ENCODE measurements at regions not wholly inside any gene's neighbourhood (a gene's known extent, or its start where the extent isn't known, plus 50 kb on each side); places are given as distances from the start of the nearest gene placed in this dataset.
"Not testable (repeated sequence)": the region's sequence is repeated elsewhere in the genome, so short reads cannot be mapped to it uniquely, and the experiment has no call there.

- DNase-seq = no peak
Measured at GRCh38 chr2:59756150-59756549, 797.3 kb downstream of the BCL11A start.

- no peak for DNase-seq
Measured at GRCh38 chr2:59754011-59754735, 799.3 kb downstream of the BCL11A start.

GRCh38 chr2:59752512-59752911, 800.9 kb downstream of the BCL11A start:
- no peak for DNase-seq

GRCh38 chr2:59752071-59752470, 801.4 kb downstream of the BCL11A start:
- DNase-seq = no peak

GRCh38 chr2:59751214-59751613, 802.2 kb downstream of the BCL11A start:
- DNase-seq = not testable (repeated sequence)

- no peak for DNase-seq
Measured at GRCh38 chr2:59746291-59746690, 807.2 kb downstream of the BCL11A start.

- no peak for DNase-seq
Measured at GRCh38 chr2:59745085-59745484, 808.4 kb downstream of the BCL11A start.

- DNase-seq = no peak
Measured at GRCh38 chr2:59744436-59744835, 809.0 kb downstream of the BCL11A start.

GRCh38 chr2:59741840-59742239, 811.6 kb downstream of the BCL11A start:
- no peak for DNase-seq

GRCh38 chr2:59739166-59739565, 814.3 kb downstream of the BCL11A start:
- DNase-seq = no peak

- no peak for DNase-seq
Measured at GRCh38 chr2:59737299-59737698, 816.2 kb downstream of the BCL11A start.

GRCh38 chr2:59734743-59735142, 818.7 kb downstream of the BCL11A start:
- DNase-seq = no peak

GRCh38 chr2:59733970-59734369, 819.5 kb downstream of the BCL11A start:
- no peak for DNase-seq

GRCh38 chr2:59733567-59733930, 819.9 kb downstream of the BCL11A start:
- no peak for DNase-seq

- DNase-seq = no peak
Measured at GRCh38 chr2:59732871-59733566, 820.4 kb downstream of the BCL11A start.

GRCh38 chr2:59727121-59727590, 826.3 kb downstream of the BCL11A start:
- no peak for DNase-seq

- DNase-seq = no peak
Measured at GRCh38 chr2:59726228-59727120, 827.0 kb downstream of the BCL11A start.

- DNase-seq = no peak
Measured at GRCh38 chr2:59724746-59725145, 828.7 kb downstream of the BCL11A start.

GRCh38 chr2:59720296-59720866, 833.1 kb downstream of the BCL11A start:
- DNase-seq = no peak

- no peak for DNase-seq
Measured at GRCh38 chr2:59713577-59713976, 839.9 kb downstream of the BCL11A start.

GRCh38 chr2:59711121-59711520, 842.3 kb downstream of the BCL11A start:
- DNase-seq = no peak

- DNase-seq = no peak
Measured at GRCh38 chr2:59706729-59707128, 846.7 kb downstream of the BCL11A start.

GRCh38 chr2:59703796-59704195, 849.7 kb downstream of the BCL11A start:
- no peak for DNase-seq
